NCI-H1694 (cell line): ENCODE measurements at regions not wholly inside any gene's neighbourhood (a gene's known extent, or its start where the extent isn't known, plus 50 kb on each side); places are given as distances from the start of the nearest gene placed in this dataset.
A peak's percentile ranks its signal among the peaks of the same experiment; 100 is the strongest.
"Not testable (repeated sequence)": the region's sequence is repeated elsewhere in the genome, so short reads cannot be mapped to it uniquely, and the experiment has no call there.

Experiments
- DNase-seq: peaks from one replicate; lab custom pipeline; 2025; lab: John Stamatoyannopoulos, UW

DNA sequence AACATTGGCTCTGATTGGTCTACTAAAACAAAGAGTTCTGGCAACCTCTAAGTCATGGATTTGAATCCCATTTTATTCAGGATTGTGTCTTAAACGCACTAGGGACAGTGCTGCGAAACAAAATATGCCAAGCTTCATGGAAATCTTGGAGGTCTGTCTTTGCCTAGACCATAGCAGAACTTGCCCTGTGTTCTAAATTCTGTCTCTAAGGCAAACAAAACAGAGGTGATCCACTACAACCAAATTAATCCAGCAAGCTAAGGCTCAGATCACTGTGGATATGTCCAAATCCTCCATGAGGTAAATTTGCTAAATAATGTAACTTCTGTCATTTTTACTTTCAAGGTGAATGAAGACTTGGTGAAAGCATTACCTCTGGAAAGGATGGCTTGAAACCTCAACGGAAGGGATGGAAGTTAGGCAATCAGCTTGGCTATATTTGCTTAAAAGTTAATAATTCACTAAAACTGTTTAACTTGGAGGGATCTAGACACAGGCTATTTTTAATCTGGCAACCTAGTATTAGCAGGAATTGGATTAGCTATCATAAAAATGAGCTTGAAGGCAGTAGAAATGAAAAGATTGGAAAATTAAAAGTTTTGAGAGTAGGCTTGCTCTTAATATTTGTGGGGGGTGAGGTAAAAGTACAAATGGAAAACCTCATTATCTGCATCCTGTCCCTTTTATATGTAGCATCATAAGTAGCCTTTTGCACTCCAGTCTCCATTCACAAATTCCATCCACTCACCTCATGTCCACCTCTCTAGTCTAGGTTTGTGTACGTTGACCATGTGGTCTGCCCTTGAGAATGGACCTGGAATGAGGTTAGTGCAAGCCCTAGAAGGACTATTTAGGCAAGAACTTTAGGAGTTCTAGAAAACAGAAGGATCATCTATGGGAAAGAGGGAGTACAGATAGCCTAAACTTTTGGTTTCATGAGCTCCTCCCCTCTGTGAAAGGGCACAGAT, 176.2 kb downstream of the SMC2 start:
- DNase-seq, result no peak

DNA sequence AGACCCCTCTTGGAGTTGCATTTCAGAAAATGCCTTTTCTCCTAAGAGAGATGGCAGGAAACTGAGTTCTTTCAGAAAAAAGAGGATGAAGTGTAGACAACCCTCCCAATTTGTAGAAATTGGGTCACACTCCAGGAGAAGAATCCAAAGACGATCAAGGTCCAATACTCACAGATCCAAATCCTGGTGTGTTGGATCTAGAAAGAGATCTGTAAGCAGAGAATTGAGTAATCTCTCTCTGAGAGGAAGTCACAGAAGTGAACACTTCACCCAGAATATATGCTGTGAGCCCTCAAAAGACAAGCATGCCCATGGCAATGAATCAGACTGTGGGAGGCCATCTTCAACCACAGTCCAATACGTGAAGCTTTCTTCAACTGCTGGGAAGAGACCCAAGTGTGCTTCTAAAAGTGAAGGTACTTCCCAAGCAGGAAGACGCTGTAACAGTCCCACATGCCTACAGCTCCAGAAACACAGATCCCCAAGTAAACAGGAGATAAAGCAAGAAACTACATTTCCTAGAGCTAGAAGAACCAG, 182.7 kb downstream of the SMC2 start:
- no peak for DNase-seq

DNA sequence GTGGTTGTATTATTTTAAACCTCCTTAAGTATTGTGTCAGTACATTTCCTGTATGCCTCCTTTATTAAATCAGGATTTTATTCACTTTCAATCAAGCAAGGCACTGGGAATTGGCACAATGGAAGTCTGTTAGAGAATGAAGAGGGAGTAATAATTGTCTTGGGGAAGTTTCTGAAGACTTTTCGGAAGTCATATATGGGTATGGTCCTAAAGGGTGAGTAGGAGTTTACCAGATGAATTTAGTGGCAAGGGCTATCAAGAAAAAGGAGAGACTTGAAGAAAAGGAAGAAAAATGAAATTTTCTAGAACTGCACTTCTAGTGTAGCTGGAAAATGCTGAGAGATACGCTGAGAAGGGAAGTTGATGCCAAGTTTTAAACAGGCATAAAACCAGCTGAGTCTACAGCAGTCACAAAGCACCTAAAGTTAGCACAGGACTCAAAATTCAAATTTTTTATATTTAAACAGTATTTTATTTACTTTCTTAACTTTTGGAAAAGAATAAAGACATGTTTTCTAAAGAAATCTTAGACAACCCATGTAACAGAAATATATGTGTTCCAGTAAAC, 184.9 kb downstream of the SMC2 start:
- DNase-seq, result no peak

DNA sequence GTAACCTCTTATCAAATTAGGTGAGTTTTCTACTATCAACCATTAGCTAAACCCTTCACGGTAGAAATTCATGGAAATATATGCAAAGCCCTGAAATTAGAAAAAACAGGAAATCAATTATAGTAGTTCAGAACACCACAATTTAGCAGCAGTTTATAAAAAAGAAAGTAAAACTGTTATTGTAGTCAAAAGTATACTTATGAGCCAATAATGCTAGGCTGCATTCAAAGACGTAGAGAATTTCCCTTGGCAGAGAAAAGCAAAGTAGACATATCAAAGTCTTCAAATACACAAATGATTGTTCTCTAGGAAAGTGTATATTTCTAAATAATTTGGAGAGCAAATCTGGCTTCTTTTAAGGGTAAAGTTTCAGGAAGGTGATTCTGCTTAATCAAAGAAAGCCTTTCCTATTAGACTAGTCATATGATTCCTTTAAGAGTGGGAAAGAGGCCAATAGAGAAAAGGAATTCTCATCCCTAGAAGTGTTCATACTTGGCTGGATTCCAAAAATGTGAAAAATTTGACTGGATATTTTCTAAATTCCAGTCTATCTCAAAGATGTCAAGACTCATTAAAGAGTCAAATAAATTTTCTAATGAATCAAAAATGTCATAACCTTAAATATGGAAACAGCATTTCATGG, 185.5 kb downstream of the SMC2 start:
- no peak for DNase-seq

DNA sequence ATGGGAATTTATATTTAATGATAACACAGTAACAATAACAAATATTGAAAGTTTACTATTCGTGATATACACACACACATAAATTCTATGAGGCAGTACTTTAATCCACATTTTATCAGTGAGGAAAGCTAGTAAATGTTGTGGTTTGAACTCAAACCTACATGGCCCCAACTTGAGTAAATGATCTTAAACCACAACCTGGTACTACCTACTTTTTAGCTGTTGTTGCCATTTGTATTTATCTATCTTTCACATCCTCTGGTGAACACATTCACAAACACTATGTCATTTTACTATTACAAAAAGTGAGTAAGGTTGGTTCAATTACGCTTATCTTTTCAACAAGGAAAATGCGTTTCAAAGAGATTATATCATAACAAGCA, 186.1 kb downstream of the SMC2 start:
- DNase-seq, result no peak

DNA sequence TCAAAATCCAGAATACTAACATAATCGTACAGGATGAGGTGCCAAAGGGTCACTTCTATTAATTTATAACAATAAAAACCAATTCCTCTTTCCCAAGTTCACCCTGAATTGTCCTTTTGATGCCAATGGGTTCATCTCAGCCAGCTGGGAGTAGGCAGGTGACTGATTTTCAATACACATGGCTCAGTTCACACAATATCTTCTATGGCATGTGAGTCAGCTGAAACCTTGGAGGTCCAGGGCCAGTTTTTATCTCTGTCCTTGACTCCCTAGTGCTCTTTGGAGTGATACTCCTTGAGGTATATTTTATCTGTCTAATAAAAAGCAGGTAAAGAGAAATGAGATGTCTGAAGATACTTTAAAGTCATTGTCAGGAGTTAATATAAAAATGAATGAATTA, 186.6 kb downstream of the SMC2 start:
- DNase-seq, result no peak

DNA sequence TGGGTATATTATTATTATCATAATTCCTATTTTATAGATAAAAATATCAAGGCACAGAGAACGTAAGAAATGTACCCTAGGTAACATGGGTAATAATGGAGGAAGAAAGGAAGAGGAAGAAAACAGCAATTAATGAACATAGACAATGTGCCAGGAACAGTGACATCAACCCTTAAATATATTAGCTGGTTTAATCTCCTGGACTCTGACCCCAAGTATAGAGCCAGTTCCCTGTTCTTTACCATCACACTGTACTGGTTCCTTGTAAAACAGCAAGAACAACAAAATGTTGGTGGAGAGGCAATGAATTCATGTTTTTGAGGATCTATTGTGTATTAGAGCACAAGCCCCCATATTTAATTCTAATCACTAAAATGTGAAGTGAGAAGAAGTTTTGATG, 192.1 kb downstream of the SMC2 start:
- DNase-seq, result no peak

DNA sequence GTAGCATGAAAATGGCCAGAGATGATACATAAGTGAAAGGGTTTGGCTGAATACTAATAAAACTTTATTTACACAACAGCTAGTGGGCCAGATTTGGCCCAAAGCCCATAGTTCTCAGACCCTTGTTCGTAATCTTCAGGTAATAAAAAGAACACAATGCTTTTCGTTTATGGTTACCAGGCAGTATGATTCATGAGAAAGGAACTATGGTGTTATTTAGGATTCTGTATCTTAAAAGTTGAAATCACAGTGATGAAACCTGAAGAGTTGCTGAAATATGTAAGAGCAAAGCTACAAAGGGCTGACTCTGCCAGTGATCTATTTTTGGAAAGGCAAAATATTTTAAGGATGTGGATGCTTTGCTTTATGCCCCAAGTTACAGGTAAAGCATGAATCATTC, 192.7 kb downstream of the SMC2 start:
- no peak for DNase-seq

DNA sequence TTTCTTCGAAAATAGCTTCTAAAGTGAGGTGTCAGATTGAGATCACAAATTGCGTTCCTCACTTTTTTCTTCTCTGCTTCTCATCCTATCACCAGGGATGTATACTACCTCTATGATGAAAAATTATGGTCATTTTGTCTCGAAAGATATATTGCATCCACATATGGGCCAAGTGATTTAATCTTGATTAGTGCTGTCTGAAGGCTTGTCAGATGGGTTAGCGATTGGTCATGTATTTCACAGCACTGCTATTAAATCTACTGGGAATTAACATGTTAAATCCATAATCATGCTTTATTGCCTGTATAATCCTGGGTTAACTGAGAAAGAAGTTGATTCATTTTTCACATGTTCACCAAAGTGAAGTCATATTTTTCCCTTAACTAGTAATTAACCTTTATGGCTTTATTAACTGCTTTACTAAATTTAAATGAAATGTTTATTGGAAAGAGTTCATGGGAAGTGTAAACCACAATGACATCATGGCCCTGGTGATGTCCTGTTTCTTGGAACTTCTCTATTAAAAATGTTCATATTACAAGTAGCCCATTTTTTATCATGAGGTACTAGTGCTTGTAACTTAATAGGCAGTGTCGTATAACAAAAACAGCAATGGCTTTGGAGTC, 193.3 kb downstream of the SMC2 start:
- no peak for DNase-seq

DNA sequence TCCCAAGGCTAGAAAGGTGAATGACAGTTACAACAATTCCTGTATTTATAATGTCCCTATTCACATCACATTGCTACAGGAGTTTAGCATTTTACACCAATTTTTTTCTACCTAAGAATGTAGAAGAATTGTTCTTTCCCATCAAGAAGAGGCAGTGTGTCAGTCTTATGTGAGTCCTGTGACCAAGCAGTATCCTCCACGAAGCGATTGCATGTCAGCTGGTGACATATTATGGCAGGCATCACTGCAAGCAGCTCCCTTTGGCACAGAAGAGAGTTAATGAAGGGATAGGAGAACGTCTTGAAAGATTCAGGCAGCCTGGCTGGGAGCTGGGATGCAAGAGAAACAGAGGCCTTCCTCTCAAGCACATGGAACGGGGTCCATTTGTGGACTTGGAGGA, 199.8 kb downstream of the SMC2 start:
- DNase-seq, result no peak

DNA sequence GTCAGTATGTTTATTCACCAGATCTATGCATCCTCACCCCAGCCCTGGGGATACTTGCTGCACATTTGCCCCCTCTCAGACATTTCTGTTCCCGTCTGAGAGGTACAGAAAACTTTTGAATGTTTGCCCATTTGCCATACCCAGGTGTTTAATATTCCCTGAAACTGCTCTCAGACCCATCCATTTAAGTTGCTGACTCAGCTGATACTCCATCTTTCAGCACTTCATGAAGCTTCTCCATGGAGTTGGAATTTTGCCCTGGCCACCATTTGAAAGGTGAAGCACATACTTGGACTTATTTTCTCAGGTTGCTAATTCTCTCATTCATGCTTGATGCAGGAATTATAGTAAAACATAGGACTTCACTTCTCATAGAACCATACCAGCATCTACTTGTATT, 203.9 kb upstream of the OR13F1 start:
- no peak for DNase-seq

DNA sequence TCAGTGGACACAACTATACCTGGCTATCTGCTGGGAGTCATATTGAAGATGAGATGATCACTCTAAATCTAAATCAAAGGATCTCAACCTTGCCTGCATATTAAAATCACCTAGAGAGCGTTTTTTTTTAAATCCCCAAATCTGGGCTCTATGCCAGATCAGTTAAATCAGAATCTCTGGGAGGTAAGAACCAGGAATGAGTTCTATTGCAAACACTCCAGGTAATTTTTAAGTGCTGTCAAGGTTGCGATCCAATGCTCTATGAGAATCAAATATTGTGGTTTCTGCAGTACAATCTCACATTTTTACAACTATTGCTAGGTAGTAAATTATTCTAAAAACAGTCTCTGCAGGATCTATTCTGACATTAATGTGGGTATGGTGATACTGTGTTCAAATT, 202.3 kb upstream of the OR13F1 start:
- DNase-seq, result no peak

DNA sequence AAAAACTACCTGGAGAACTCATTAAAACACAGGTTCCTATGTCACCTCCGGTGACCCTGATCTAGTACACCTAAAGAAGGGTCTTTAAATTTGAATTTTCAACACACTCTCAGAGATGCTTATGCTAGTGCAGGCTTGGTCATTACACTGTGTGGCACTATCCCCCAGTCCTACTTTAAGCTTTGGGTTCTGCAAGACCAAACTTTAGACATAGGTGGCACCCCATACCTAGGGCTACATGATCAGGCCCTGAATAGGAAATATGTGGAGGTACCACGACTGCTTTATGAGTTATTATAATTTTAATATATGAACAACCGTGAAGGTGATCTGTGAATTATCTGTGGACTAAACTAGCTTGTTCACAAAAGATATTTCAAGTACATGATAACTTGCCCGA, 201.3 kb upstream of the OR13F1 start:
- DNase-seq, result no peak

DNA sequence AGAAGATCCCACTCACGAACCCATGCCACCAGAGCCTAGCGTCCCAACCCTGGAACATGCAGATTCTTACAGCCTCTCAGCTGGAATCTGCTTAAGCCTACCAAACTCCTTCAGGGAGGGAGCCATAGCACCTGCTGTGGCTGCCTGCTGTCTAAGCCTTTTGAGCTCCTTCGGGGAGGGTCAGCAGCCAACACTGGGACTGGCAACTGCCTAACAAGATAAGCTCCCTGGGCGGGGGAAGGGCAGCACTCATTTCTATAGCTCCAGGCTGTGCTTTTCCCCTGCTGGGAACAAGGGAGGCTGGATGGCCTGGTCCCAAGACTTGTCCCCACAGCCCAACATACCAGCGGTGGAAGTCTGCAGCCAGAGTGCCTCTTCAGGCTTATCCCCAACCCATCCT, 199.1 kb upstream of the OR13F1 start:
- no peak for DNase-seq

DNA sequence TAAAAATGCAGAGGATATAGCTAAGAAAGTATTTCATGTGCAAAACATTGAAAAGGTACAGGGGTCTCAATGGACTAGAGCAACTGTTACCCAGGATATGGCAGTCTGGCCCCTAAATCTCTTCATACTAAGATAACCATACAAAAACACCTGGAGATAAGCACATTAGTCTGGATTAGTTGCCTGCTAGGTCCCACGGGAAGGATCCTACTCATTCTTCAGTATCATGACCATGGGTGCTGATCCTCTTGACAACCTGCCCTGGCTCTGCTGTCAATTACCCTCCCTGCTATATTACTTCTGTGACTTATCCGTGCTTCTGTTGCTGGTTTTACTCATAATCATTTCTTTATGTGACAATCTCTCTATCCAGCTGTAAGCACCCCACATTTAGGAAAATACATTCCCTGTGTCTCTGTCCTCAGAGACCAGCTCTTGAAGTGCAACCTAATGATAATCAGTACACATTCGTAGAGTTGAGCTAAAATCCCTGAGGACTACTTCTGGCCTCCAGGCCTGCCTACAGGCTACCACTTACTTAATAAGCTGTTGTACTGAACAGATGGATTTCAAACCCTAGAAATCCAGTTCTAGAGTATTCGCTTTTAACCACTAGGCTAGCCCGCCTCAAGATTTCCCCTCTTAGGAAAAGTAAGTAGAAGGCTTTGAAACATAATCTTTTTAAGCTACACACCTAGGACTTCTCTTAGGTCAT, 190.5 kb upstream of the OR13F1 start:
- no peak for DNase-seq

DNA sequence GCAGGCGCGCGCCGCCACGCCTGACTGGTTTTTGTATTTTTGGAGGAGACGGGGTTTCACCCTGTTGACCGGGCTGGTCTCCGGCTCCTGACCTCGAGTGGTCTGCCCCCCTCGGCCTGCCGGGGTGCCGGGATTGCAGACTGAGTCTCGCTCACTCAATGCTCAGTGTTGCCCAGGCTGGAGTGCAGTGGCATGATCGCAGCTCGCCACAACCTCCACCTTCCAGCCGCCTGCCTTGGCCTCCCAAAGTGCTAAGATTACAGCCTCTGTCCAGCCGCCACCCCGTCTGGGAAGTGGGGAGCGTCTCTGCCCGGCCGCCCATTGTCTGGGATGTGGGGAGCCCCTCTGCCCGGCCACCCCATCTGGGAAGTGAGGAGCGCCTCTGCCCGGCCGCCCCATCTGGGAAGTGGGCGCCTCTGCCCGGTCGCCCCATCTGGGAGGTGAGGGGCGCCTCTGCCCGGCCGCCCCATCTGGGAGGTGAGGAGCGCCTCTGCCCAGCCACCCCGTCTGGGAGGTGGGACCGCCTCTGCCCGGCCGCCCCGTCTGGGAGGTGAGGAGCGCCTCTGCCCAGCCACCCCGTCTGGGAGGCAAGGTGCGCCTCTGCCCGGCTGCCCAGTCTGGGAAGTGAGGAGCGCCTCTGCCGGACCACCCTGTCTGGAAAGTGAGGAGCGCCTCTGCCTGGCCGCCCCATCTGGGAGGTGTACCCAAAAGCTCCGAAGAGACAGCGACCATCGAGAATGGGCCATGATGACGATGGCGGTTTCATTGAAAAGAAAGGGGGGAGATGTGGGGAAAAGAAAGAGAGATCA, 187.7 kb upstream of the OR13F1 start:
- DNase-seq, result not testable (repeated sequence)

DNA sequence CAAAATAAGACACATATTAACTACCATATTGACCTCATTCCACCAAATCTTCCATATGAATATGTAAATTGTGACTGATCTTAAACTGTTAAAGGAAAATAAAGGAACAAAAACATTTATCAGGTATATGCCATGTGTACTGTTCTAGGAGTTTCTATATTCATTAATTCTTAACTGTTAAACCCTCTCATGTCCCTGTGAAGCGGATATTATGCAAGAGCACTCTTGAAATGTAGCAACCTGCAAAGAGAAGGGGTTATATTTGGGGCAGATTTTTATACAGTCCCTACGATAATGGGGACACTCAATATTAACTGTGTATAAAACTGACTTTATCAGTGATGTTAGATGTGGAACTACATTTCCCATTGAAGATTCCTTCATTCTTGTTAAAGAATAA, 184.9 kb upstream of the OR13F1 start:
- no peak for DNase-seq

DNA sequence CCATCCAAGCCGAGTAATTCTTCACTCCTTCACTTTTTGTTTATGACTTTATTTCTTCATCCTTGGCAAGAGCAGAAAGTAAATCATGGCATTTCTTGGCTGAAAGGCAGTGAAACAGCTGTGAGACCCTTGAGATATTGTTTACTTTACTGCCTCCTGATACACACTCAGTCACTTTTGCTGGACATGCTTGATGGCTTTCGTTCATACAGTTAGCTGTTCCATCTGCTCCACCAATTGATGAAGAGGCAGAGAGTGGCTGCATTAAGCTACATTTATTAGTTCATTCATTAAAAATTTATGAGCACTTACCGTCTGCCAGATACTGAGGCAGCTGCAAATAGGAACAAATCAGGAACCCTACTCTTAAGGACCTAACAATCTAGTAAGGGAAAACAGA, 184.4 kb upstream of the OR13F1 start:
- peak; percentile 81 for DNase-seq

DNA sequence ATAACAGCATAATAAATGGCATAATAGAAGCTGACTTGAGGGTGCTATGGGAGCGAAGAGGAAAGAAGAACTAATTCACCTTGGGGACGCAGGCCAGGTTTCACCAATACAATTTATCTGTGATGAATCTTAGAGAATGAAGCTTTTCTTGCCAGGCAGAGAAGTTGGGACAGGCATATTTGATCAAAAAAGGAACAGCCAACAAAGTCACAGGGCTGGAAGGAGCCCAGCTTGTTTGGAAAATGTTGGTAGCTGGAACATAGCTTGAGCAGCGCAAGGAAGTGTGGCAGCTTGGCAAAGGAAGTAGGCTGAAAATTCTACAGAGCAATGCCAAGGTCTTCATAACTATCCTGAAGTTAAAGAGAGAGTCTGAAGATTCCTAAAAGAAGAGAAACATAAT, 181.5 kb upstream of the OR13F1 start:
- DNase-seq, result no peak

DNA sequence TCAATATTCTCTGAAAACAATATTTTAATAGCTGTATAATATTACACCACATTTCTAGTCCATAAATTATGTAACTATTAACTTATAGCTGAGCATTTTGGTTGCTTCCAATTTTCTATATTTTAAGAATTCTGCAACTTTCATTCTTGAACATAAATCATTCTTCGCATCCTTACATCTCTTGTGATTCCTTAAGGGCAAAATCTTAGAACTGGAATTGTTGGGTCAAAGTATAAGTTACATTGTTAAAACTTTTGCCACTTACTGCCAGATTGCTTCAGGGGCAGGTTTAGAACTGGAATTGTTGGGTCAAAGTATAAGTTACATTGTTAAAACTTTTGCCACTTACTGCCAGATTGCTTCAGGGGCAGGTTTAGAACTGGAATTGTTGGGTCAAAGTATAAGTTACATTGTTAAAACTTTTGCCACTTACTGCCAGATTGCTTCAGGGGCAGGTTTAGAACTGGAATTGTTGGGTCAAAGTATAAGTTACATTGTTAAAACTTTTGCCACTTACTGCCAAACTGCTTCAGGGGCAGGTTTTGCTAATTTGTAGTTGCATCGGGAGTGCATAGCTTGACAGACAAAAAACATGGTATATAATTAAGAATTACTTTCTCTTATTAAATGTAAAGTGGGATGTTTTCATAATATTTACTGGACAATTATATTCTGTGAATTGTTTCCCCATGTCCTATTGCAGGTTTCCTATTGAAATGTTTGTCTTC, 179.9 kb upstream of the OR13F1 start:
- not testable (repeated sequence) for DNase-seq
